ENCODE measurements at regions not wholly inside any gene's neighbourhood (a gene's known extent, or its start where the extent isn't known, plus 50 kb on each side); places are given as distances from the start of the nearest gene placed in this dataset.

GRCh38 chr16:22699356-22699755, 114.6 kb upstream of the HS3ST2 start:
- Histone ChIP-seq H3K4me2 (ENCODE audit: extremely low read depth, insufficient read depth, low read length) (no peak overlapping the region), H3K36me3 (ENCODE audit: control insufficient read depth, insufficient read depth, low read length) (no peaks in the 10 kb centered on the region), H3K27me3 (ENCODE audit: control insufficient read depth, insufficient read depth, low read length) (no peaks in the 10 kb centered on the region), H3K9me3 (ENCODE audit: control insufficient read depth, insufficient read depth, low read depth, low read length) (no peaks in the 10 kb centered on the region), H3K4me1 (ENCODE audit: control insufficient read depth, extremely low read depth, insufficient read depth, low read length) (peaks cover 3% of the 10 kb centered on the region), H3K4me3 (replicated peaks in 1 of 4; ENCODE audit: control extremely low read depth in 1 of 4, insufficient read depth in 1 of 4, low read depth in 3 of 4, low read length in 4 of 4) (no peak overlapping the region), H3K9ac (ENCODE audit: insufficient read depth, low read length) (no peak overlapping the region), H2AFZ (ENCODE audit: low read length) (no peak overlapping the region), H3K27ac (ENCODE audit: insufficient read depth, low read length) (no peak overlapping the region), H3K79me2 (ENCODE audit: control insufficient read depth, insufficient read depth, low read length) (no peaks in the 10 kb centered on the region), H4K20me1 (ENCODE audit: control insufficient read depth, extremely low read depth, insufficient read depth, low read length) (no peaks in the 10 kb centered on the region)
- TF ChIP-seq EZH2 (IDR thresholded peaks at IDR 0.05; ENCODE audit: low read length, missing control alignments) (no peak), CTCF (conservative IDR thresholded peaks at IDR 0.05 in 1 of 2, IDR thresholded peaks at IDR 0.05 in 1 of 2; ENCODE audit: low read depth in 1 of 2, low read length in 2 of 2) (no peak)
- DNase-seq (ENCODE audit: low read depth in 2 of 2): no peak

GRCh38 chr16:22705799-22706198, 108.2 kb upstream of the HS3ST2 start:
- DNase-seq (ENCODE audit: low read depth in 2 of 2): no peak
- no peaks in the 10 kb centered on the region for H3K4me1 ChIP-seq (ENCODE audit: control insufficient read depth, extremely low read depth, insufficient read depth, low read length)
- no peaks in the 10 kb centered on the region for H3K9me3 ChIP-seq (ENCODE audit: control insufficient read depth, insufficient read depth, low read depth, low read length)
- H3K27me3 ChIP-seq (ENCODE audit: control insufficient read depth, insufficient read depth, low read length): no peaks in the 10 kb centered on the region
- no peaks in the 10 kb centered on the region for H3K36me3 ChIP-seq (ENCODE audit: control insufficient read depth, insufficient read depth, low read length)
- H3K4me3 ChIP-seq (replicated peaks in 1 of 4; ENCODE audit: control extremely low read depth in 1 of 4, insufficient read depth in 1 of 4, low read depth in 3 of 4, low read length in 4 of 4): no peak overlapping the region
- no peak overlapping the region for H3K9ac ChIP-seq (ENCODE audit: insufficient read depth, low read length)
- no peaks in the 10 kb centered on the region for H4K20me1 ChIP-seq (ENCODE audit: control insufficient read depth, extremely low read depth, insufficient read depth, low read length)
- H2AFZ ChIP-seq (ENCODE audit: low read length): no peak overlapping the region
- H3K79me2 ChIP-seq (ENCODE audit: control insufficient read depth, insufficient read depth, low read length): no peaks in the 10 kb centered on the region
- no peak for TF ChIP-seq EZH2 (IDR thresholded peaks at IDR 0.05; ENCODE audit: low read length, missing control alignments)
- TF ChIP-seq CTCF (conservative IDR thresholded peaks at IDR 0.05 in 1 of 2, IDR thresholded peaks at IDR 0.05 in 1 of 2; ENCODE audit: low read depth in 1 of 2, low read length in 2 of 2): no peak
- H3K4me2 ChIP-seq (ENCODE audit: extremely low read depth, insufficient read depth, low read length): no peak overlapping the region
- H3K27ac ChIP-seq (ENCODE audit: insufficient read depth, low read length): no peak overlapping the region

GRCh38 chr16:22710326-22710725, 103.6 kb upstream of the HS3ST2 start:
- Histone ChIP-seq H3K9ac (ENCODE audit: insufficient read depth, low read length) (no peak overlapping the region), H4K20me1 (ENCODE audit: control insufficient read depth, extremely low read depth, insufficient read depth, low read length) (no peaks in the 10 kb centered on the region), H3K27ac (ENCODE audit: insufficient read depth, low read length) (no peak overlapping the region), H3K4me1 (ENCODE audit: control insufficient read depth, extremely low read depth, insufficient read depth, low read length) (no peaks in the 10 kb centered on the region), H3K9me3 (ENCODE audit: control insufficient read depth, insufficient read depth, low read depth, low read length) (no peaks in the 10 kb centered on the region), H3K4me2 (ENCODE audit: extremely low read depth, insufficient read depth, low read length) (no peak overlapping the region), H3K4me3 (replicated peaks in 1 of 4; ENCODE audit: control extremely low read depth in 1 of 4, insufficient read depth in 1 of 4, low read depth in 3 of 4, low read length in 4 of 4) (no peak overlapping the region), H2AFZ (ENCODE audit: low read length) (no peak overlapping the region), H3K79me2 (ENCODE audit: control insufficient read depth, insufficient read depth, low read length) (no peaks in the 10 kb centered on the region), H3K27me3 (ENCODE audit: control insufficient read depth, insufficient read depth, low read length) (no peaks in the 10 kb centered on the region), H3K36me3 (ENCODE audit: control insufficient read depth, insufficient read depth, low read length) (no peaks in the 10 kb centered on the region)
- no peak for TF ChIP-seq EZH2 (IDR thresholded peaks at IDR 0.05; ENCODE audit: low read length, missing control alignments)
- TF ChIP-seq CTCF (conservative IDR thresholded peaks at IDR 0.05 in 1 of 2, IDR thresholded peaks at IDR 0.05 in 1 of 2; ENCODE audit: low read depth in 1 of 2, low read length in 2 of 2): no peak
- no peak for DNase-seq (ENCODE audit: low read depth in 2 of 2)
